GM21447 (cell line): ENCODE measurements at regions not wholly inside any gene's neighbourhood (a gene's known extent, or its start where the extent isn't known, plus 50 kb on each side); places are given as distances from the start of the nearest gene placed in this dataset.
"Not testable (repeated sequence)": the region's sequence is repeated elsewhere in the genome, so short reads cannot be mapped to it uniquely, and the experiment has no call there.

Experiments
- ATAC-seq: cut with Tn5 transposase; IDR thresholded peaks from one replicate; pipeline ENCODE4 v1.9.1; 2021; ENCODE audit not compliant: unreplicated experiment

DNA sequence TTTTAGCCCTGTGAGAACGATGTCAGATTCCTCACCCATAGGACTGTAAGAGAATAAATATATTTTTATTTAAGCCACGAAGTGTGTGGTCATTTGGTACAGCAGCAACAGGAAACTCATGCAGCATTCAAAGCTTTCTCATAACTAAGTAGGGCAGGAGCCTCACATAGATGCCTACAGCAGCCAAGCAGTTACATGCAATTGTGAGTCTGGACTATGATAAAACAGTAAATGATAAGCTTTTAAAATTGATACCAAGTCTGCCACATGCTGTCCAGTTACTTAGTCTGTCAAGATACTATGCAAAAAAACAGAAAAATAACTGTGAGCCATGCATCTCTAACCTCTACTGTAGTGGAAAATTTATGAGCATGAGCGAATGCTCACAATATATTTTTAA lies 359.6 kb downstream of the HS3ST1 start:
- ATAC-seq: no peak

- not testable (repeated sequence) for ATAC-seq
Measured at GRCh38 chr4:11066584-11066983, 362.1 kb downstream of the HS3ST1 start.

DNA sequence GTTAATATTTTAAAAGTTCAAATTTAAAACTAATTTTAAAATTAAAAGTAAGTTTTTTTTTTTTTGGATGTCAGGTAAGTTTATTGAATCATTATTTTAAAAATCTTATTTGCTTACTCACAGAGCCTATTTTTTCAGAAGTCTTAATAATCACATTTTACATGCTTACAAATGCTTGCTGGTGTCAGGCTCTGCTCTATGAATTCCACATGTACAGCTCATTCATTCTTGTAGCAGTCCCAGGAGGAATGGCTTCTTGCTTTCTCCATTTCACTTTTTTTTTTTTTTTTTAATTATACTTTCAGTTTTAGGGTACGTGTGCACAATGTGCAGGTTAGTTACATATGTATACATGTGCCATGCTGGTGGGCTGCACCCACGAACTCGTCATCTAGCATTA lies 368.1 kb downstream of the HS3ST1 start:
- not testable (repeated sequence) for ATAC-seq

GRCh38 chr4:11054937-11055336 lies 370.4 kb upstream of the CLNK start:
- not testable (repeated sequence) for ATAC-seq

DNA sequence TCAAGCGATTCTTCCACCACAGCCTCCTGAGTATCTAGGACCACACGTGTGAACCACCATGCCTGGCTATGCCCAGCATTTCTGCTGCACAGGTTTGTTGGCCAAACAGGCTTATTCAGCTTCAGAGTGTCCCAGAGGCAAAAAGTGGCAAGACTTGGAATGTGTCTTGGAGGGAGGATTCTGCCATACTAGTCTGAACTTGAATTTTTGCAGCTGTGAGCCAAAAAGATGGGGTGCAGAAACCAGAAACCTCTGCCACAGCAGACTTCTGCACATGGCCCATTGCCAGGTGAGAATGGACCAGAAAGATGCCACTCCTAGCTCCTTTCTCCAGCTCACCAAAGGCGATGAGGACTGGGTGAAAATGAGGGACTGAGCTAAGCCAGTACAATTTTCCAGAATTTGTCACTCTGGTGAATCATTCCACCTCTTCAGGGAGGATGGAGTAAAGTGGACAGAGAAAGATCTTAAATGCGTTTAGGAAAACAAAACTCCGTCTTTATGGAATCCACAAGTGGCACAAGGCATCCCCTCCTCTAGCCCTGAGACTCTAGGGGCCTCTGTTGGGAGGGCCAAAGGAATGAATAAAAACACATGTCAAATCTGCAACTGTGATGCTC lies 369.1 kb upstream of the CLNK start:
- ATAC-seq: no peak

DNA sequence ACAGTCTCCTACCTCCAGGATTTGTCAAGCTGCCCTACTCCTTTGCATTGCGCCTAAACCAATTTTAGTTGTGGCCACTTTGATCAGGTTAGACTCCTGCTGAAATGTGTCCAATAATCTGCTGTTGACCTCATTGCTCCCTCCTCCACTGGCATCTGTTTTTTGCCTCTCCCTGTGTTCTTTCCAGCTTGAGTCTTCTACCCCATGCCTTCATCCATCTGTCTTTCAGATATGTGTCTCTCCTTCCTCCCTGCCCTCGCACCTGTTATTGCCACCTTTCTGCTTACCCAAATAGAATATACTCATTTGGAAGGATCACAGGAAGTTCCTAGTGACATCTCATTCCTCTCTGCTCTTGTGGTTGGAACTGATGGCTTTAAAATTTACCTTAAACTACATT lies 366.6 kb upstream of the CLNK start:
- ATAC-seq: no peak

DNA sequence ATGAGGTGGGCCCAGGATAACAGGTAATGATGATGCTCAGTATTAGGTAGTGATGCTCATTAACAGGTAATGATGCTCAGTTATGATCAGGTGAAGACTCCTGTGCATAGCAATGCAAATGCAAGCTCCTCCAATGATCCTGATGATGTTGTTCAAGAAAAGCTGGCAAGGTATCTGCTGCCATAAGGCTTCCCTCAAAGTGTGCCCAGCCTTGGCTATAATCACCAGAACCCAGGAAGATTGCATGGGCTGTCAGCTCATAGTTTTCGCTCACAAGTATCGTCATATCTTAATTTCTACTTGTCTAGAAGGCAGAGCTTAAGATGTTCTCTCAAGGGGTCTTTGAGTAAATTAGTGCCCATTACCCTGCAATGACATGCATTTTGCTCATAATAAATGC lies 366.2 kb upstream of the CLNK start:
- no peak for ATAC-seq

DNA sequence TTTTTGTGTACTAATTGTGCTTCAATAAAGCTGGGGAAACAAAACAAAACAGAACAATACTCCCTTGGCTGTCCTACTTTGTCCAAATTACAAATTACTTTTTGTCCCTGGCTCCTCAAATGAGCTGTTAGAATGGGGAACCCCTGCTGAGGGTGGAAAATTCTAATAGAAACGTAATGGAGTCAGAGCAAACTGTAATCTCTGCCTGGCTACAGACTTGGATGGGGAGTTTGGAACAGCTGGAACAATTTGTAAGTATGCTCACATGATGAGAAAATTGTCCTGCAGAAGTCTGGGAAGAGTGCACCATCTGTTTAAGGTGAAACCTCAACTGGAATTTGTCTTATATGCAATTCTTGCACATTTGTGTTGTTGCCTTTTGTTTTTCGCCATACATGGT lies 364.4 kb upstream of the CLNK start:
- ATAC-seq: no peak

DNA sequence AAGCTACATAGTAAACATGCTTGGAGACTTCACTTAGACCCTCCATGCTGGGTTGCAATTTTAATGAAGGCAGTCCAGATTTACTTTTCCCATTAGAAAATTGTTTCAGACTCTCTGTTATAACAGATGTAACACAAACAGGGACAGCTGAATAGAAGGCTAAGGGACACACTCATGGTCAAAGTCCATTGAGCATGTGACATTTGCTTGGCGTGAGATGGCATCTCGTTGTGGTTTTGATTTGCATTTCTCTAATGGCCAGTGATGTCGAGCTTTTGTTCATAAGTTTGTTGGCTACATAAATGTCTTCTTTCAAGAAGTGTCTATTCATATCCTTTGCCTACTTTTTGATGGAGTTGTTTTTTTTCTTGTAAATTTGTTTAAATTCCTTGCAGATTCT lies 358.2 kb upstream of the CLNK start:
- no peak for ATAC-seq

DNA sequence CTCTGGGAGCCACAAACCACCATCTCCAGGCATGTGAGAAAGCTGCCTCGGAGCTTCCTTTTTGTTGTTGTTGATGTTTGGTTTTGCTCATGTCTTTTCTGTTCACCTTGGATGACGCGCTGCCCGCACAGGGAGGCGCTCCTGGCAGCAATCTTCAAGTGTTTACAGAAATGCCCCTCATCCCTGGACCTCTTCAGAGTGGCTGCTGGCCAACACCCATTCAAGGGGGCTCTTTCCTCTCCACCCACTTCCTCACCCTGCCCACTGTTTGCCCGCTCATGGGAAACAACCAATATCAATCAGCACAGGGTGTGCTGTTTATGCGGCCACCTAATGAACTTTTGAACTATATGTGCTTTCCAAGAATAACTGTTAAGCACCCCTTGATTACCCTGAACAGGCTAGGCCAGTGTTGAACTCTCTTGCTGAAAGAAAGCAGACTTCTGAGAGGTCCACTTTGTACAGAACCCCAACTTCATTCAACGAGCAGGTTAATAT lies 355.1 kb upstream of the CLNK start:
- ATAC-seq: no peak

GRCh38 chr4:11038926-11039325 lies 354.4 kb upstream of the CLNK start:
- no peak for ATAC-seq

DNA sequence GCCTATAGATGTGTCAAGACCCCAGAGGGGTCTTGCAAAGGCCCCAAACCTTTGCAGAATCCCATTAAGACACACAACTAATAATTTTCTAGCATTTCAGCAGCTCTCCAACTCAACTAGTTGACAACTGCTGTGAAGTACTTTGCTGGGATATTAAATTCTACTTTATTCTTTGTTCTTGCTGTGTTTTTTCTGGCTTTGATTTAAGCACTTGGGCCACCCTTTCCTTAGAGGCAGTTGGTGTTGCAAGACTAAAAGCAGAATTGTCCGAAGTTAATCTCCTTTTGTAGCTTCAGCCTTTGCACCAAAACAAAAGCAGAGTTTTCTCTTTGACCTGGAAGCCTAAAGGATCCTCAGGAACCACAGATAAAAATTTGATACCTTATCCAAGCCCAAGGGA lies 353.1 kb upstream of the CLNK start:
- no peak for ATAC-seq

DNA sequence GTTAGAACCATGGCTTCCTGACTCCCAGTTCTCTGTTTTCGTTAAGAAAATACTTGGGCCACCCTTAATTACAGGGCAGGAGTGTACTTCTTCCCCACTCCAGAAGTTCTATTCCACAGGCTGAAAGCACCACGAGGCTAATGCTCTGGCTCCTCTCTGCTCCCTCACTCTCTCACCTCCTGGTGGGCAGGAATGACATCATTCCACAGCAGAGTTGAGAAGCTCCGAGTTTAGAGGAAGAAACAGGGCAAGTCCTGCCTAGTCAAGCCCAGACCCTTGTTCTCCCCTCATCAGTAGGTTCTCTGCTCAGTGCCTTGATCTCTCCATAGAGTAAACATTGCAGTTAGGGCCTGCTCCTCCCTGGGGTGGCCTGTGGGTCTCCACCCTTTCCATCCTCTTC lies 343.8 kb upstream of the CLNK start:
- ATAC-seq: no peak

DNA sequence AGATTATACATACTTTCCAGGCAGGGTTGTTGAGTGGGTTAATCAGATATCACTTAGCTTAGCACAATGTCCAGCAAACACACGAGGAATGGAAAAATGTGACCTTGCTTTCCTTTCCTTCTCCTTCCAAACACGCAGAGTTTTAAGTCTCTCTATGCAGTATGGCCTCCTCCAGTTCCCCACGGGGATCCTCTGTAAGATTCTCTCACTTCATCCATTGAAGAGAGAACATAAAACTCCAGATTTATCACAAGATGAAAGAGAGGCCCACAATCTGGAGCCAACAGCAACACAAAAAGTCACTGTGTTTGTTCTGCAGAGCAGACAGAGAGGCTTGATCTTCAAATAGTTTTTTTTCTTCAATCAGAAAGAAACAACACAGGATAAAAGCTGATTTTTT lies 336.8 kb upstream of the CLNK start:
- no peak for ATAC-seq

GRCh38 chr4:11019451-11020240 lies 335.1 kb upstream of the CLNK start:
- no peak for ATAC-seq

- no peak for ATAC-seq
Measured at GRCh38 chr4:11014199-11014598, 329.6 kb upstream of the CLNK start.

DNA sequence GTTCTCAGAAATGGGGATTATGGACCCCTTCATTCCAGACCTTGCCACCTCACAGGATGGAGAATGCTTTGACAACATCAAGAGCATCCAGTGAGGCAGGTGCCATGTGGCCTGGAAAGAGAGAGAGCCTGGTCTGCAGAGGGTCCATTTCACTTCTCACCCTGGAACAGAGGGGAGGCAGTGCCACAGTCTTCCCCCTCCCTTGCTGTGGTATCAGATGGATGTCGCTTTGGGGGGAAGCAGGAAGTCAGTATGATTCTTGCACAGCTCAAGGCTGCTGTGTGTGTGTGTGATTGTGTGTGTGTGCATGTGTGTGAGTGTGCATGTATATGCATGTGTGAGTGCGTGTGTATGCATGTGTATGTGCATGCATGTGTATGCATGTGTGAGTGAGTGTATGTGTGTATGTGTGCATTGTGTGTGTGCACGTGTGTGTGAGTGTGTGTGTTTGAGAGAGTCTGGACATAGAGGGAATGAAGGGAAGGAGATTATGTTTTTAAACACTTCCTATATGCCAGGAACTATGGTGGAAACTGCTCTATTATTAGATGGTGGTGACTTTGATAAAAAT lies 328.6 kb upstream of the CLNK start:
- no peak for ATAC-seq

- no peak for ATAC-seq
Measured at GRCh38 chr4:11011249-11011648, 326.7 kb upstream of the CLNK start.

DNA sequence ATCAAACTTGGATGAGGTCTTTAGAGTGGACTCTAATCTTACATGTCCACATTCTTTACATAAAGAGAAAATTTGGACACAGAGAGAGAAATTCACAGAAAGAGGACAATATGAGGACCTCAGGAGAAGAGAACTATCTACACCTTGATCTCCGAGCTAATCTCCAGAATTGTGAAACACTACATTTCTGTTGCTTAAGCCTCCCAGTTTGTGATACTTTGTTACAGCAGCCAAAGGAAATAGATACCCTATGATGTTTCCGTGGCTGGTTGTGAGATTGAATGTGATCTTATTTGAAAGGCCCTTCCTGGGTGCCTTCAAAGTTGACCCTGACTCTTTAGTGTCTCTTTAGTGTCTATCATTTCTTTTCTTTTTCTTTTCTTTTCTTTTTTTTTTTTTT lies 326.1 kb upstream of the CLNK start:
- no peak for ATAC-seq

DNA sequence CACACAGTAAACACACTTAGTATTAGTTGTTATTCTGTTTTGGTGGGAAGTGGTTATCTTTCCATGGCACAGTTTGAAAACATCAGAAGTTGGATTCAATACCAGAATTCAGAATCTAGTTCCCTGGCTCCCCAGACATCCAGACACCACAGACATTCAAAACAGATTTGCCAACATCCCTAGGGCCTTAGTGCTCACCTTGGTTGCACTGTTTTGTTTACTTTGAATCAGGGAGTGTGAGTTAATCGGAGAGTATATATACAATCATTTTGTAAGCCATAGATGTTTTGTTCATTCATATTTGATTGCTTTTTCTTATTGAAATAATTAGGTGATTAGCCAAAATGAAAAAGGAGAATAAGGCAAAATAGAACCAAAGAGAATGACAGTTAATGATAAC lies 324.7 kb upstream of the CLNK start:
- no peak for ATAC-seq

GRCh38 chr4:11005300-11005699 lies 320.7 kb upstream of the CLNK start:
- no peak for ATAC-seq

- ATAC-seq: no peak
Measured at GRCh38 chr4:11004818-11005217, 320.2 kb upstream of the CLNK start.
